Neural crest cell (in vitro differentiated cells): ENCODE measurements at regions not wholly inside any gene's neighbourhood (a gene's known extent, or its start where the extent isn't known, plus 50 kb on each side); places are given as distances from the start of the nearest gene placed in this dataset.

ENCODE experiments used
- DNase-seq: peaks from one replicate; pipeline ENCODE4 v3.0.0; 2021; ENCODE audit warnings: low read depth, mixed read lengths, low spot score
- H3K27ac Mint-ChIP-seq: one replicate; pipeline ENCODE4 v1.8.0; 2021; ENCODE audit warnings: mild to moderate bottlenecking, mixed read lengths; ENCODE audit not compliant: unreplicated experiment
- H3K27me3 Mint-ChIP-seq: 2 replicates; pipeline ENCODE4 v1.8.0; 2021; ENCODE audit warnings: low read depth, mild to moderate bottlenecking, mixed read lengths
- H3K36me3 Mint-ChIP-seq: 2 replicates; pipeline ENCODE4 v1.8.0; 2021; ENCODE audit warnings: low read depth, mild to moderate bottlenecking, mixed read lengths
- H3K4me1 Mint-ChIP-seq: 2 replicates; pipeline ENCODE4 v1.8.0; 2021; ENCODE audit warnings: mixed read lengths
- H3K4me3 Mint-ChIP-seq: one replicate; pipeline ENCODE4 v1.8.0; 2021; ENCODE audit warnings: mild to moderate bottlenecking, mixed read lengths
- H3K9me3 Mint-ChIP-seq: 2 replicates; pipeline ENCODE4 v1.8.0; 2021; ENCODE audit warnings: mixed read lengths
- CTCF ChIP-seq: fragments of 200-600 bp; sonication (generic); conservative IDR thresholded peaks from 2 replicates; pipeline ENCODE4 v1.5.0; 2021; ENCODE audit warnings: antibody characterized with exemption, mild to moderate bottlenecking

- Mint-ChIP-seq H3K9me3 (peaks cover 7% of the 10 kb centered on the region), H3K27ac (no peak overlapping the region), H3K4me3 (no peak overlapping the region), H3K4me1 (no peaks in the 10 kb centered on the region), H3K27me3 (no peaks in the 10 kb centered on the region), H3K36me3 (no peaks in the 10 kb centered on the region)
- DNase-seq, result no peak
- no peak for TF ChIP-seq CTCF
Measured at GRCh38 chrX:42442745-42443144, 335.2 kb downstream of the PPP1R2C start.

GRCh38 chrX:42437211-42437610 is 340.8 kb downstream of the PPP1R2C start:
- no peak for TF ChIP-seq CTCF
- H3K9me3 Mint-ChIP-seq, result peaks cover 17% of the 10 kb centered on the region
- no peak overlapping the region for H3K27ac Mint-ChIP-seq
- peaks cover 3% of the 10 kb centered on the region for H3K27me3 Mint-ChIP-seq
- H3K4me1 Mint-ChIP-seq, result no peaks in the 10 kb centered on the region
- no peak for DNase-seq
- no peak overlapping the region for H3K4me3 Mint-ChIP-seq
- peaks cover 3% of the 10 kb centered on the region for H3K36me3 Mint-ChIP-seq

GRCh38 chrX:42434458-42435166 is 343.4 kb downstream of the PPP1R2C start:
- Mint-ChIP-seq H3K4me3 (no peak overlapping the region), H3K27me3 (peaks cover 3% of the 10 kb centered on the region), H3K9me3 (peaks cover 19% of the 10 kb centered on the region), H3K4me1 (peaks cover 5% of the 10 kb centered on the region), H3K36me3 (peaks cover 5% of the 10 kb centered on the region), H3K27ac (no peak overlapping the region)
- no peak for TF ChIP-seq CTCF
- DNase-seq, result no peak

GRCh38 chrX:42432552-42432951 is 345.4 kb downstream of the PPP1R2C start:
- H3K36me3 Mint-ChIP-seq, result peaks cover 5% of the 10 kb centered on the region
- no peak for DNase-seq
- peaks cover 5% of the 10 kb centered on the region for H3K4me1 Mint-ChIP-seq
- no peak overlapping the region for H3K4me3 Mint-ChIP-seq
- TF ChIP-seq CTCF, result no peak
- H3K27me3 Mint-ChIP-seq, result peaks cover 2% of the 10 kb centered on the region
- H3K27ac Mint-ChIP-seq, result no peak overlapping the region
- H3K9me3 Mint-ChIP-seq, result peaks cover 17% of the 10 kb centered on the region

- no peaks in the 10 kb centered on the region for H3K27me3 Mint-ChIP-seq
- peaks cover 6% of the 10 kb centered on the region for H3K9me3 Mint-ChIP-seq
- no peak for TF ChIP-seq CTCF
- no peak overlapping the region for H3K27ac Mint-ChIP-seq
- no peaks in the 10 kb centered on the region for H3K36me3 Mint-ChIP-seq
- no peaks in the 10 kb centered on the region for H3K4me1 Mint-ChIP-seq
- no peak for DNase-seq
- H3K4me3 Mint-ChIP-seq, result no peak overlapping the region
Measured at GRCh38 chrX:42422961-42423360, 355.0 kb downstream of the PPP1R2C start.
